PC-3 (cell line): ENCODE measurements at regions not wholly inside any gene's neighbourhood (a gene's known extent, or its start where the extent isn't known, plus 50 kb on each side); places are given as distances from the start of the nearest gene placed in this dataset.

Source experiments
- ATAC-seq: fragments of 200-7000 bp; cut with Tn5 transposase; 2 replicates; pipeline ENCODE4 v1.9.1; 2020; ENCODE audit warnings: mild to moderate bottlenecking, moderate library complexity
- BruUV-seq: library from RNA; stranded (reverse); fragments of 400-500 nt; replicated peaks from 2 replicates; lab custom pipeline; 2021; lab: Mats Ljungman, UMichigan
- CTCF ChIA-PET: fragments of 300-600 bp; sonication (Branson Sonifier 250); formaldehyde crosslinking; loops from one replicate; lab custom pipeline; 2022; ENCODE audit warnings: antibody characterized with exemption; lab: Charles Lee
- POLR2A ChIA-PET: fragments of 300-600 bp; sonication (Branson Sonifier 250); formaldehyde crosslinking; loops from one replicate; lab custom pipeline; 2022; ENCODE audit warnings: antibody characterized with exemption; ENCODE audit not compliant: unreplicated experiment; lab: Charles Lee
- DNase-seq: peaks from one replicate; pipeline ENCODE4 v3.0.0-alpha.2; 2015
- H2AFZ ChIP-seq: fragments of 300-600 bp; sonication (generic); 2 replicates; pipeline ENCODE4 v1.6.0; 2016; ENCODE audit warnings: antibody characterized with exemption, low read length
- H3F3A ChIP-seq: fragments of 300-600 bp; sonication (generic); one replicate; pipeline ENCODE4 v1.6.0; 2017; ENCODE audit warnings: antibody characterized with exemption, low read length, control low read depth, mild to moderate bottlenecking; ENCODE audit not compliant: unreplicated experiment
- H3K27ac ChIP-seq: fragments of 300-600 bp; sonication (generic); 2 replicates; pipeline ENCODE4 v1.5.1; 2016; ENCODE audit warnings: mild to moderate bottlenecking, low read length
- H3K27me3 ChIP-seq: fragments of 300-600 bp; sonication (generic); 2 replicates; pipeline ENCODE4 v1.6.1; 2016; ENCODE audit warnings: low read length, mixed read lengths
- H3K36me3 ChIP-seq: fragments of 300-600 bp; sonication (generic); 2 replicates; pipeline ENCODE4 v1.6.1; 2016; ENCODE audit warnings: low read depth, mixed run types, low read length, mixed read lengths
- H3K4me1 ChIP-seq: fragments of 300-600 bp; sonication (generic); 2 replicates; pipeline ENCODE4 v1.5.1; 2016; ENCODE audit warnings: low read length; ENCODE audit not compliant: insufficient read depth
- H3K4me2 ChIP-seq: fragments of 300-600 bp; sonication (generic); 2 replicates; pipeline ENCODE4 v1.6.0; 2016; ENCODE audit warnings: low read length
- H3K4me3 ChIP-seq: fragments of 300-600 bp; sonication (generic); 2 replicates; pipeline ENCODE4 v1.5.1; 2016; ENCODE audit warnings: mild to moderate bottlenecking, low read length, mixed read lengths
- H3K79me2 ChIP-seq: fragments of 300-600 bp; sonication (generic); 2 replicates; pipeline ENCODE4 v1.6.1; 2017; ENCODE audit warnings: low read length, mixed read lengths
- H3K9ac ChIP-seq: fragments of 300-600 bp; sonication (generic); 2 replicates; pipeline ENCODE4 v1.6.0; 2016; ENCODE audit warnings: mild to moderate bottlenecking, low read length
- H3K9me2 ChIP-seq: fragments of 300-600 bp; sonication (generic); replicated peaks from 2 replicates; pipeline ENCODE4 v1.6.1; 2016; ENCODE audit warnings: mixed run types, low read length, mixed read lengths
- H3K9me3 ChIP-seq: fragments of 300-600 bp; sonication (generic); 2 replicates; pipeline ENCODE4 v1.6.1; 2016; ENCODE audit warnings: low read length, mixed read lengths
- H4K20me1 ChIP-seq: fragments of 300-600 bp; sonication (generic); 2 replicates; pipeline ENCODE4 v1.6.1; 2016; ENCODE audit warnings: low read length, mixed read lengths
- EZH2 ChIP-seq: fragments of 300-600 bp; sonication (generic); IDR thresholded peaks from one replicate; pipeline ENCODE4 v1.6.1; 2017; ENCODE audit warnings: antibody characterized with exemption, mild to moderate bottlenecking, low read length; ENCODE audit not compliant: unreplicated experiment
- EZH2phosphoT487 ChIP-seq: fragments of 300-600 bp; sonication (generic); IDR thresholded peaks from 2 replicates; pipeline ENCODE4 v1.6.1; 2018; ENCODE audit warnings: mild to moderate bottlenecking, antibody characterized with exemption, low read length, borderline replicate concordance
- intact Hi-C: fragments of 100-400 bp; cut with micrococcal nuclease; formaldehyde crosslinking; loops from 2 replicates; pipeline ENCODE4 v1.9.0; 2023
- TF ChIP-seq, protein P1 (sequence below): fragments of 300-600 bp; sonication (generic); conservative IDR thresholded peaks from 2 replicates; pipeline ENCODE4 v1.5.1; 2017; ENCODE audit warnings: antibody characterized with exemption, low read depth, mild to moderate bottlenecking, low read length

DNA sequence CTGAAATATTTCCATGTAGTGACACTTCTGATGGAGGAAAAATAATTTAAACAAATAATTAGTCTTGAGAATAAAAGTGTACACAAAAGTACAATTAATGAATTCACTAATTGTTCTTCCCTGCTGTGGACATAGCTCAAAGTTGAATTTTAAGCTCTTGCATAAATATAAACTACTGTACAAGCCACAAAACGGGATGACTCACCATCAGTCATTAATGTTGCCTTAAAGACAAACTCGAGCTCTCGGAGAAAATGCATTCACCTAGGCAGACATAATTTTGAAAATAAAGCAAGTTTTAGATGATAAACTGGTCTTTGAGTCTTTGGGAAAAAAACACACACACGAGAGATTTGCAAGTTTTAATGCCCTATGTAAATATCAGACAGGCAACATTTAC is 436.4 kb downstream of the ZNF521 start:
- Histone ChIP-seq H3K36me3 (no peaks in the 10 kb centered on the region), H3K9me2 (no peaks in the 10 kb centered on the region), H3K4me2 (no peak overlapping the region), H2AFZ (no peak overlapping the region), H3K27me3 (peaks cover 35% of the 10 kb centered on the region), H4K20me1 (no peaks in the 10 kb centered on the region), H3K4me1 (peaks cover 4% of the 10 kb centered on the region), H3K27ac (no peak overlapping the region), H3K4me3 (no peak overlapping the region), H3K9ac (no peak overlapping the region), H3K9me3 (no peaks in the 10 kb centered on the region), H3F3A (no peaks in the 10 kb centered on the region), H3K79me2 (no peaks in the 10 kb centered on the region)
- ChIA-PET POLR2A (no interaction called here), CTCF (no interaction called here)
- no TSS peak for BruUV-seq
- ATAC-seq, result peak; percentile 73
- intact Hi-C loops, result no loop called here
- DNase-seq, result peak; percentile 68
- no peak for TF ChIP-seq EZH2
- TF ChIP-seq EZH2phosphoT487, result no peak
- TF ChIP-seq, protein P1, sequence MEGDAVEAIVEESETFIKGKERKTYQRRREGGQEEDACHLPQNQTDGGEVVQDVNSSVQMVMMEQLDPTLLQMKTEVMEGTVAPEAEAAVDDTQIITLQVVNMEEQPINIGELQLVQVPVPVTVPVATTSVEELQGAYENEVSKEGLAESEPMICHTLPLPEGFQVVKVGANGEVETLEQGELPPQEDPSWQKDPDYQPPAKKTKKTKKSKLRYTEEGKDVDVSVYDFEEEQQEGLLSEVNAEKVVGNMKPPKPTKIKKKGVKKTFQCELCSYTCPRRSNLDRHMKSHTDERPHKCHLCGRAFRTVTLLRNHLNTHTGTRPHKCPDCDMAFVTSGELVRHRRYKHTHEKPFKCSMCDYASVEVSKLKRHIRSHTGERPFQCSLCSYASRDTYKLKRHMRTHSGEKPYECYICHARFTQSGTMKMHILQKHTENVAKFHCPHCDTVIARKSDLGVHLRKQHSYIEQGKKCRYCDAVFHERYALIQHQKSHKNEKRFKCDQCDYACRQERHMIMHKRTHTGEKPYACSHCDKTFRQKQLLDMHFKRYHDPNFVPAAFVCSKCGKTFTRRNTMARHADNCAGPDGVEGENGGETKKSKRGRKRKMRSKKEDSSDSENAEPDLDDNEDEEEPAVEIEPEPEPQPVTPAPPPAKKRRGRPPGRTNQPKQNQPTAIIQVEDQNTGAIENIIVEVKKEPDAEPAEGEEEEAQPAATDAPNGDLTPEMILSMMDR, result no peak

DNA sequence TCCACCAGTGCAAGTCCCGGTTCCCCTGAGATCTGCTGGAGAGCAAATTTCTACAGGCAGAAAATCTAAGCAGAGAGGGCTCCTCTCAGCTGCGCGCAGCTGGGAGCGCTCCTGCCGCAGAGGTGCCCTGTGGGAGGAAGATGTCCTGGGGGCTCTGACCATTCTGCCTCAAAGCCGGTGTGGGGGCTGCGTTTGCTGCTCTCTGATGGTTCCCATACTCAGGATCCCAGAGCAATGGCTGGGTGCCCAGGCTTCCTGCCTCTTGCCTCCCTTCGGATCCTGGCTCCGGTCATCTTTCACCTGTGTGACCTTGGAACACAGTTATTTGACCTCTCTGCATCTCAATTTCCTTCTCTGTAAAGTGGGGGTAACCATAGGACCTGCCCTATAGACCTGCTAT is 434.2 kb downstream of the ZNF521 start:
- H3K4me3 ChIP-seq, result no peak overlapping the region
- ATAC-seq (no peak), DNase-seq (no peak)
- H3K4me2 ChIP-seq, result no peak overlapping the region
- TF ChIP-seq EZH2phosphoT487 (no peak), EZH2 (no peak)
- TF ChIP-seq, protein P1, result no peak
- no peak overlapping the region for H3K9ac ChIP-seq
- ChIA-PET POLR2A (no interaction called here), CTCF (no interaction called here)
- H3K36me3 ChIP-seq, result no peaks in the 10 kb centered on the region
- H3K27me3 ChIP-seq, result peaks cover 53% of the 10 kb centered on the region
- H4K20me1 ChIP-seq, result no peaks in the 10 kb centered on the region
- BruUV-seq, result no TSS peak
- H3F3A ChIP-seq, result no peaks in the 10 kb centered on the region
- peaks cover 4% of the 10 kb centered on the region for H3K4me1 ChIP-seq
- H3K27ac ChIP-seq, result no peak overlapping the region
- H2AFZ ChIP-seq, result no peak overlapping the region
- H3K79me2 ChIP-seq, result no peaks in the 10 kb centered on the region
- intact Hi-C loops, result no loop called here
- H3K9me2 ChIP-seq, result no peaks in the 10 kb centered on the region
- no peaks in the 10 kb centered on the region for H3K9me3 ChIP-seq

DNA sequence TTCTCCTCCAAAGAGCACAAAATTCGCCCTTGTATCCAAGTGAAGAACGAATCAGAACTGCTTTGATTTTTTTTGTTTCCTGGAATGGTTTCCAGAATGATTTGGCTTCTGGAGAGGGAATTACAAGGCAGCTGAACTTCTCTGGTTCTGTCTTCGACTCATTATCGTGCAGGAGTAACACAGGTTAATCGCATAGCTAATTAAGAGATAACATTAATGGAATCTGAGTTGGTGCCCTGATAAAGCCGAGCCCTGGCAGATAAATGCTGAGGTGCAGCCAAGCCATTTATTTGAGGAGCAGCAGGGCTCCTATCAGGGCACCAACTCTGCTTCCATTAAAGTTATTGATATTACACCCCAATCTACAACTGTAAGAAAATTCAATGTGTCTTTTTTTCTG is 433.7 kb downstream of the ZNF521 start:
- Histone ChIP-seq H3K9me3 (no peaks in the 10 kb centered on the region), H2AFZ (no peak overlapping the region), H3K27ac (no peak overlapping the region), H3K4me3 (no peak overlapping the region), H3F3A (no peaks in the 10 kb centered on the region), H4K20me1 (no peaks in the 10 kb centered on the region), H3K9me2 (no peaks in the 10 kb centered on the region), H3K9ac (no peak overlapping the region), H3K36me3 (no peaks in the 10 kb centered on the region), H3K79me2 (no peaks in the 10 kb centered on the region), H3K4me2 (no peak overlapping the region), H3K4me1 (peaks cover 4% of the 10 kb centered on the region), H3K27me3 (peaks cover 58% of the 10 kb centered on the region)
- BruUV-seq, result no TSS peak
- ChIA-PET CTCF (no interaction called here), POLR2A (no interaction called here)
- intact Hi-C loops, result no loop called here
- no peak for DNase-seq
- ATAC-seq, result no peak
- no peak for TF ChIP-seq EZH2
- no peak for TF ChIP-seq EZH2phosphoT487
- TF ChIP-seq, protein P1, result no peak
